GM19043 (cell line): ENCODE measurements at regions not wholly inside any gene's neighbourhood (a gene's known extent, or its start where the extent isn't known, plus 50 kb on each side); places are given as distances from the start of the nearest gene placed in this dataset.

Experiments
- ATAC-seq: cut with Tn5 transposase; IDR thresholded peaks from one replicate; pipeline ENCODE4 v1.9.1; 2021; ENCODE audit warnings: low read depth; ENCODE audit not compliant: unreplicated experiment

- ATAC-seq, result no peak
Observed at GRCh38 chr6:19479551-19479950, 357.6 kb upstream of the ID4 start.

- ATAC-seq, result no peak
Observed at GRCh38 chr6:19492636-19493405, 344.3 kb upstream of the ID4 start.

- no peak for ATAC-seq
Observed at GRCh38 chr6:19501737-19502245, 335.4 kb upstream of the ID4 start.

- no peak for ATAC-seq
Observed at GRCh38 chr6:19502301-19502700, 334.9 kb upstream of the ID4 start.

GRCh38 chr6:19515939-19516338 lies 321.2 kb upstream of the ID4 start:
- ATAC-seq, result no peak

GRCh38 chr6:19519941-19520340 lies 317.2 kb upstream of the ID4 start:
- no peak for ATAC-seq

- ATAC-seq, result no peak
Observed at GRCh38 chr6:19524366-19525186, 312.6 kb upstream of the ID4 start.

GRCh38 chr6:19525673-19526072 lies 311.5 kb upstream of the ID4 start:
- ATAC-seq, result no peak

GRCh38 chr6:19530188-19530587 lies 307.0 kb upstream of the ID4 start:
- no peak for ATAC-seq

- no peak for ATAC-seq
Observed at GRCh38 chr6:19535351-19535750, 301.8 kb upstream of the ID4 start.

- no peak for ATAC-seq
Observed at GRCh38 chr6:19536838-19537237, 300.3 kb upstream of the ID4 start.

- no peak for ATAC-seq
Observed at GRCh38 chr6:19538096-19538495, 299.1 kb upstream of the ID4 start.

GRCh38 chr6:19547507-19547906 lies 289.7 kb upstream of the ID4 start:
- ATAC-seq, result no peak

- no peak for ATAC-seq
Observed at GRCh38 chr6:19549109-19549508, 288.1 kb upstream of the ID4 start.

GRCh38 chr6:19550380-19550779 lies 286.8 kb upstream of the ID4 start:
- ATAC-seq, result no peak

GRCh38 chr6:19551611-19552010 lies 285.6 kb upstream of the ID4 start:
- ATAC-seq, result no peak

GRCh38 chr6:19552076-19552475 lies 285.1 kb upstream of the ID4 start:
- ATAC-seq, result no peak

GRCh38 chr6:19552588-19552987 lies 284.6 kb upstream of the ID4 start:
- ATAC-seq, result no peak

GRCh38 chr6:19554356-19555225 lies 282.6 kb upstream of the ID4 start:
- no peak for ATAC-seq

- no peak for ATAC-seq
Observed at GRCh38 chr6:19557191-19557590, 280.0 kb upstream of the ID4 start.

GRCh38 chr6:19558201-19558600 lies 279.0 kb upstream of the ID4 start:
- no peak for ATAC-seq
